GM12873 (cell line): ENCODE measurements at regions not wholly inside any gene's neighbourhood (a gene's known extent, or its start where the extent isn't known, plus 50 kb on each side); places are given as distances from the start of the nearest gene placed in this dataset.

ENCODE experiments used
- CTCF ChIP-seq: IDR thresholded peaks from 2 replicates; pipeline ENCODE4 v1.5.1; 2012; ENCODE audit warnings: low read depth, mild to moderate bottlenecking, moderate library complexity, low read length, control low read depth; ENCODE audit not compliant: insufficient read depth; ENCODE audit errors: missing control alignments

- TF ChIP-seq CTCF, result no peak
These were observed 416.0 kb downstream of the SH3GL2 start for GRCh38 chr9:17994695-17995425.

DNA sequence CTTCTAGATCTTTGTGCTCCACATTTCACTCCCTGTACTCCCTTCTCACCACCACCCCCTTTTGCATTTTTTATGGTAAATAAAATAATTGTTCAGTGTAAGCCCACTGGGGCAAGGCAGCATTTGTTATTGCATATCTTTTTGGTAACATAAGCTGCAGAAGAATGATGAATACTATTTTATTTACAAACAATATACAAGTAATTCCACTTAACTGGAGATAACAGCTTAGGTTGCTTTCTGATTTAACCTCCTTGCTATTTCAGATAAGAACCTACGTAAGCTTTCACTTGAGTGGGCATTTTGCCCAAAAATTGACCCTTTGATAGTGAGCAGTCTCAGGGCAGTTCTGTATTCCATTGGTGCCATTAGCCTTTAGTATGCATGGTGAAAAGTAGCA, 417.9 kb downstream of the SH3GL2 start:
- TF ChIP-seq CTCF, result no peak

- TF ChIP-seq CTCF, result no peak
These were observed 424.0 kb downstream of the SH3GL2 start for GRCh38 chr9:18002718-18003438.

DNA sequence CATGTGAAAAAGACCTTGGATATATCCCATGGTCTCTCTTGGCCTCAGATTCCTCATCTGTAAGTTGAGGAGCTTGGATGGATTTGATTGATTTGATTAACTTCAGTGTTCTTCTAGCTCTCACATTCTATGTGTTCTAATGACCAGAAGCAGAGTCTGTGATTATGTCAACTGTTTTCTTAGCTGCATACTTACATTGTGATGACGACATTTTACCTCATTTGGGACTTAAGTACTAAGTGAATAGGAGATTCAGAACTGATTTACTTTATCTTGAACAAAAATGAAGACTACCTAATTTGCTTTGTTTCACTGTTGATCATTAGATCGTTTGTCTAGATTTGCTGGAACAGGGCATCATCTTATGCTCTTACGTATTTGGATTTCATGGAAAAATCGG, 427.7 kb downstream of the SH3GL2 start:
- no peak for TF ChIP-seq CTCF

DNA sequence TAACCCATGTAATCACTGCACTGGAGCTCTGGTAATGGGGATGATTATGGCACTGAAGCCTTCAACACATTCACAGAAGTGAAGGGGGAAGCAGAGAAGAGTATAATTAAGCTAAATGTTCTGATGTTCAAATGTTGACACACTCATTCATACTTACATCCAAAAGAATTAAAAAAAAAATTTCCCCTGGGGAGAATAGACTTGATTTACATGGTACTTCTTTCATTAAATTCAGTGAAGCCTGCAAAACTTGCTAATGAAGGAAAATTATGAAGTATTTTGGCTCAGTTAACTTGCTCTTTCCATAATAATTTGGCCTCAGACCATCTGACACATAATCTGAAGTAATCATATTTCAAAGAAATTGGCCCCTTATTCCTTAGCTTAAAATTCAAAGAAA, 428.8 kb downstream of the SH3GL2 start:
- no peak for TF ChIP-seq CTCF

DNA sequence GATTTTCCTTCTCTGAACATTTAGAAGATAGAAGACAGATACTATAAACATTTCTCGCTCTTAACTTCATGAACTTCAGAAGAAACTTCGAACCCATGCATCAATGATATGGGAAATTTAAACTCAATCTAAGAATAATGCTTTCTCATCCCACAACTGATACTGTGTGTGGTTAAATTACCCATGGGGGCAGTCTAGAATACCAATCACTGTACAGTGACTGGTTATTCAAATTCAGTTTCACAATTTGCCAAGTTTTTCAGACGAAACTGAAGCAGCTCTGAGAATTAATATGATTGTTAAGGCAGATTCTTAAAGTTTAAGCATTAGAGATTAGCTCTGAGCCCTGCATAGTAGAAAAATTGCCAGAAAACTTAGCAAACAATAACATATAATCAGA, 431.0 kb downstream of the SH3GL2 start:
- no peak for TF ChIP-seq CTCF

GRCh38 chr9:18010492-18010891, 431.6 kb downstream of the SH3GL2 start:
- no peak for TF ChIP-seq CTCF
